Suprapubic skin (tissue), 3 donors: ENCODE measurements at regions not wholly inside any gene's neighbourhood (a gene's known extent, or its start where the extent isn't known, plus 50 kb on each side); places are given as distances from the start of the nearest gene placed in this dataset.

ENCODE experiments used
- CTCF ChIP-seq, 2 donors: fragments of 200-600 bp in 1 of 2; fragments of 450-650 bp in 1 of 2; sonication (generic) in 1 of 2; IDR thresholded peaks; one replicate each; pipeline ENCODE4 v1.5.1; 2016 to 2019; ENCODE audit warnings: antibody characterized with exemption in 2 of 2, mild to moderate bottlenecking in 1 of 2, moderate library complexity in 1 of 2
- EP300 ChIP-seq: sonication (generic); formaldehyde crosslinking; IDR thresholded peaks from one replicate; pipeline ENCODE4 v1.6.1; 2017; ENCODE audit warnings: antibody characterized with exemption
- POLR2A ChIP-seq, 2 donors: fragments of 450-650 bp; IDR thresholded peaks; one replicate each; pipeline ENCODE4 v1.6.1; 2017; ENCODE audit warnings: antibody characterized with exemption in 2 of 2, mild to moderate bottlenecking in 2 of 2, moderate library complexity in 2 of 2

- no peak for TF ChIP-seq CTCF (IDR thresholded peaks at IDR 0.05)
- no peak for TF ChIP-seq POLR2A (IDR thresholded peaks at IDR 0.05)
- no peak for TF ChIP-seq EP300
Observed at GRCh38 chr2:8252997-8253694, 428.7 kb upstream of the ID2 start.
